ENCODE measurements at regions not wholly inside any gene's neighbourhood (a gene's known extent, or its start where the extent isn't known, plus 50 kb on each side); places are given as distances from the start of the nearest gene placed in this dataset.
"Not testable (repeated sequence)": the region's sequence is repeated elsewhere in the genome, so short reads cannot be mapped to it uniquely, and the experiment has no call there.

- peak overlapping the region; percentile 82 for H3K27ac Mint-ChIP-seq (ENCODE audit: unreplicated experiment)
- DNase-seq: peak; percentile 39
- no peaks in the 10 kb centered on the region for H3K27me3 Mint-ChIP-seq (ENCODE audit: unreplicated experiment)
- TF ChIP-seq CTCF (IDR thresholded peaks at IDR 0.05; ENCODE audit: partially characterized antibody, unreplicated experiment): no peak
- H3K9me3 Mint-ChIP-seq (ENCODE audit: unreplicated experiment): no peaks in the 10 kb centered on the region
- H3K4me1 Mint-ChIP-seq (ENCODE audit: low read depth, unreplicated experiment): peaks cover 3% of the 10 kb centered on the region
- no peaks in the 10 kb centered on the region for H3K36me3 Mint-ChIP-seq (ENCODE audit: unreplicated experiment)
- no peak overlapping the region for H3K4me3 Mint-ChIP-seq (ENCODE audit: unreplicated experiment)
These were observed 59.0 kb upstream of the ZNF532 start for GRCh38 chr18:58805467-58806187.

GRCh38 chr18:58806826-58807714 is 57.6 kb upstream of the ZNF532 start:
- no peaks in the 10 kb centered on the region for H3K27me3 Mint-ChIP-seq (ENCODE audit: unreplicated experiment)
- no peak overlapping the region for H3K4me3 Mint-ChIP-seq (ENCODE audit: unreplicated experiment)
- no peak for TF ChIP-seq CTCF (IDR thresholded peaks at IDR 0.05; ENCODE audit: partially characterized antibody, unreplicated experiment)
- H3K36me3 Mint-ChIP-seq (ENCODE audit: unreplicated experiment): no peaks in the 10 kb centered on the region
- peaks cover 3% of the 10 kb centered on the region for H3K4me1 Mint-ChIP-seq (ENCODE audit: low read depth, unreplicated experiment)
- H3K9me3 Mint-ChIP-seq (ENCODE audit: unreplicated experiment): no peaks in the 10 kb centered on the region
- H3K27ac Mint-ChIP-seq (ENCODE audit: unreplicated experiment): no peak overlapping the region
- no peak for DNase-seq

GRCh38 chr18:58807766-58808165 is 56.9 kb upstream of the ZNF532 start:
- no peak overlapping the region for H3K4me3 Mint-ChIP-seq (ENCODE audit: unreplicated experiment)
- DNase-seq: no peak
- H3K27me3 Mint-ChIP-seq (ENCODE audit: unreplicated experiment): no peaks in the 10 kb centered on the region
- no peak for TF ChIP-seq CTCF (IDR thresholded peaks at IDR 0.05; ENCODE audit: partially characterized antibody, unreplicated experiment)
- H3K9me3 Mint-ChIP-seq (ENCODE audit: unreplicated experiment): no peaks in the 10 kb centered on the region
- no peak overlapping the region for H3K27ac Mint-ChIP-seq (ENCODE audit: unreplicated experiment)
- peaks cover 3% of the 10 kb centered on the region for H3K4me1 Mint-ChIP-seq (ENCODE audit: low read depth, unreplicated experiment)
- H3K36me3 Mint-ChIP-seq (ENCODE audit: unreplicated experiment): no peaks in the 10 kb centered on the region

- H3K9me3 Mint-ChIP-seq (ENCODE audit: unreplicated experiment): no peaks in the 10 kb centered on the region
- no peak overlapping the region for H3K27ac Mint-ChIP-seq (ENCODE audit: unreplicated experiment)
- H3K27me3 Mint-ChIP-seq (ENCODE audit: unreplicated experiment): no peaks in the 10 kb centered on the region
- H3K36me3 Mint-ChIP-seq (ENCODE audit: unreplicated experiment): no peaks in the 10 kb centered on the region
- H3K4me1 Mint-ChIP-seq (ENCODE audit: low read depth, unreplicated experiment): peaks cover 7% of the 10 kb centered on the region
- TF ChIP-seq CTCF (IDR thresholded peaks at IDR 0.05; ENCODE audit: partially characterized antibody, unreplicated experiment): no peak
- no peak overlapping the region for H3K4me3 Mint-ChIP-seq (ENCODE audit: unreplicated experiment)
- DNase-seq: no peak
These were observed 56.3 kb upstream of the ZNF532 start for GRCh38 chr18:58808349-58808748.

GRCh38 chr18:58811859-58812258 is 52.8 kb upstream of the ZNF532 start:
- not testable (repeated sequence) for H3K4me3 Mint-ChIP-seq (ENCODE audit: unreplicated experiment); H3K27ac Mint-ChIP-seq (ENCODE audit: unreplicated experiment); H3K36me3 Mint-ChIP-seq (ENCODE audit: unreplicated experiment); DNase-seq; H3K4me1 Mint-ChIP-seq (ENCODE audit: low read depth, unreplicated experiment); H3K27me3 Mint-ChIP-seq (ENCODE audit: unreplicated experiment); H3K9me3 Mint-ChIP-seq (ENCODE audit: unreplicated experiment)

Data from glutamatergic neuron (in vitro differentiated cells).